Choroid plexus epithelial cell (primary cell): ENCODE measurements at regions not wholly inside any gene's neighbourhood (a gene's known extent, or its start where the extent isn't known, plus 50 kb on each side); places are given as distances from the start of the nearest gene placed in this dataset.

Experiments used
- DNase-seq: peaks from one replicate; pipeline ENCODE4 v3.0.0-alpha.2; 2010; ENCODE audit warnings: low read depth
- H3K4me3 ChIP-seq: 2 replicates; pipeline ENCODE4 v1.5.1; 2011; ENCODE audit warnings: low read depth, mild to moderate bottlenecking, control low read depth, low read length, moderate library complexity
- TF ChIP-seq, protein P1 (sequence below): conservative IDR thresholded peaks from 2 replicates; pipeline ENCODE4 v1.5.1; 2011; ENCODE audit warnings: low read depth, mild to moderate bottlenecking, control low read depth, inconsistent platforms, low read length, moderate library complexity

DNA sequence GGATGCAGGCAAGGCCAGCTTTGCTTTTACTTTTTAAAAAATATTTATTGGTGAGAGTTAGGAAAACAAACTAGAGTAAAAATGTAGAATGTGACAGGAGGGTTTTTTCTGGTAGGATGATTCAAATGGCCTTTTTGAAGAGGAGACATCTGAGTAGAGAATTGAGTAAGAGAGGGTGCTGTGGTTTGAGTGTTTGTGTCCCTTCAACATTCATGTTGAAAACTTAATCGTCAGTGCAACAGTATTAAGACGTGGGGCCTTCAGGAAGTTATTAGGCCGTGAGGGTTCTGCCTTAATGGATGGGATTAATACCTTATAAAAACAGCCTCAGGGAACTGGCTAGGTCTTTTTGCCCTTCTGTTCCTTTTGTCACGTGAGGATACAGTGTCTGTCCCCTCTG lies 288.8 kb upstream of the C11orf87 start:
- H3K4me3 ChIP-seq, result no peak overlapping the region
- TF ChIP-seq, protein P1, sequence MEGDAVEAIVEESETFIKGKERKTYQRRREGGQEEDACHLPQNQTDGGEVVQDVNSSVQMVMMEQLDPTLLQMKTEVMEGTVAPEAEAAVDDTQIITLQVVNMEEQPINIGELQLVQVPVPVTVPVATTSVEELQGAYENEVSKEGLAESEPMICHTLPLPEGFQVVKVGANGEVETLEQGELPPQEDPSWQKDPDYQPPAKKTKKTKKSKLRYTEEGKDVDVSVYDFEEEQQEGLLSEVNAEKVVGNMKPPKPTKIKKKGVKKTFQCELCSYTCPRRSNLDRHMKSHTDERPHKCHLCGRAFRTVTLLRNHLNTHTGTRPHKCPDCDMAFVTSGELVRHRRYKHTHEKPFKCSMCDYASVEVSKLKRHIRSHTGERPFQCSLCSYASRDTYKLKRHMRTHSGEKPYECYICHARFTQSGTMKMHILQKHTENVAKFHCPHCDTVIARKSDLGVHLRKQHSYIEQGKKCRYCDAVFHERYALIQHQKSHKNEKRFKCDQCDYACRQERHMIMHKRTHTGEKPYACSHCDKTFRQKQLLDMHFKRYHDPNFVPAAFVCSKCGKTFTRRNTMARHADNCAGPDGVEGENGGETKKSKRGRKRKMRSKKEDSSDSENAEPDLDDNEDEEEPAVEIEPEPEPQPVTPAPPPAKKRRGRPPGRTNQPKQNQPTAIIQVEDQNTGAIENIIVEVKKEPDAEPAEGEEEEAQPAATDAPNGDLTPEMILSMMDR, result no peak
- DNase-seq, result no peak

DNA sequence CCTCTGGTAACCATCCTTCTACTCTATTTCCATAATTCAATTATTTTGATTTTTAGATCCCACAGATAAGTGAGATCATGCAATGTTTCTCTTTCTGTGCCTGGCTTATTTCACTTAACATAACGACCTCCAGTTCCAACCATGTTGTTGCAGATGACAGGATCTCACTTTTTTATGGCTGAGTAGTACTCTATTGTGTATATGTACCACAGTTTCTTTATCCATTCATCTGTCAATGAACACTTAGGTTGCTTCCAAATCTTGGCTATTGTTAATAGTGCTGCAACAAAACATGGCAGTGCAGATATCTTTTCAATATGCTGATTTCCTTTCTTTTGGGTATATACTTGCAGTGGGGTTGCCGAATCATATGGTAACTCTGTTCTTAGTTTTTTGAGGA lies 286.4 kb upstream of the C11orf87 start:
- no peak for DNase-seq
- TF ChIP-seq, protein P1, result no peak
- H3K4me3 ChIP-seq, result no peak overlapping the region

DNA sequence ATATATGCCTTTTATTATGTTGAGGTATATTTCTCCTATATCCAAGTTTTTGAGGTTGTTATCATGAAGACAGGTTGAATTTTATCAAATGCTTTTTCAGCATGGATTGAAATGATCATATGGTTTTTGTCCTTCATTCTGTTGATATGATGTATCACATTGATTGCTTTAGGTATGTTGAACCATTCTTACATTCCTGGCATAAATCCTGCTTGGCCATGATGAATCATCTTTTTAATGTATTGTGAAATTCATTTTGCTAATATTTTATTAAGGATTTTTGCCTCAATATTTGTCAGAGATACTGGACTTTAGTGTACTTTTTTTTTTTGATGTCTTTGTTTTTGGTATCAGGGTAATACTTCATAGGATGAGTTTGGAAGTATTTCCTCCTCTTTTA lies 283.8 kb upstream of the C11orf87 start:
- TF ChIP-seq, protein P1, result no peak
- DNase-seq, result peak; percentile 54
- no peak overlapping the region for H3K4me3 ChIP-seq

DNA sequence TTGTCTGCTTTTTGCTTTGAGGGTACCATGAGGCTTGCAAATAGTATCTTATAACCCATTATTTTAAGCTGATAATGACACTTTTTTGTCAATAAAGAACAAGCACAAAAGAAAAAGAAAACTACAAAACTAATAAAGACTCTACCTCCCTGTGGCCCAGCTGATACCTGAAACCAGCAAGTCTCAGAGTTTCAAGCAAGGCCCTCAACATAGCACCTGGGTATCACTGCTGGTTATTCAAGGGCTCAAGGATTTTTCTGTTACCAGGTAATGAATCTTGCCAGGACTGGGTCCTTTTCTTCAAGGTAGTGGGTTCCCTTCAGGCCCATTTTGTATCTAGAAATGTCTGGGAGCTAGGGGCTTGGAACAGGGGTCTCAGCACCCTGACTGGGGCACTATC lies 281.6 kb upstream of the C11orf87 start:
- no peak for DNase-seq
- TF ChIP-seq, protein P1, result no peak
- no peak overlapping the region for H3K4me3 ChIP-seq

DNA sequence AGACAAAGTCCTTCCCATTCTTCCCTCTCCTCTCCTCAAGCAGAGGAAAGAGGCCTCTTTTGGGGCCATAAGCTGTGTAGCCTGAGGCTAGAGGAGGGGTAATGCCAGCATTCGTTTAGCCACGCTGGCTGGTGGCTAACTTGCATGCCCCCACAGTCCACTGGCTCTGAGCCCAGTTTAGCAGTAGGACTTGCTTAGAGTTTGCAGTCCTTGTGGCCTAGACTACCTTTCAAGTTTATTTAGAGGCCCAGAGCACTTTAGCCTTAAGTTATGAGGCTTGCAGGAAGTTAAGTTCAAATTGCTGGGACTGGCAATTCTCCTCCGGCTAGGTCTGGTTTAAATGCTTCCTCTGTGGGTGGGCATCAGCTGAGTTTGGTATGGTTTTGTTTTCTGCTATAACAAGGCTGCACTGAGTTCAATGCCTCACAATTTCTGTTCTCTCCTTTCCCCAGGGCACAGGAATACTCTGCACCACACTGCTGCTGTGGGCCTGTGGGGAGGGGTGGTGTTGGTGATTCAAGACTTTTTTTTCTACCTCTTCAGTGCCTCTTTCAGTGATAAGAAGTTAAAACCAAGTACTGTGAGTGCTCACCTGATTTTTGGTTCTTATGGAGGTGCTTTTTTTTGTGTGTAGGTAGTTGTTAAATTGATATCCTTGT lies 281.0 kb upstream of the C11orf87 start:
- TF ChIP-seq, protein P1, result no peak
- no peak for DNase-seq
- no peak overlapping the region for H3K4me3 ChIP-seq

DNA sequence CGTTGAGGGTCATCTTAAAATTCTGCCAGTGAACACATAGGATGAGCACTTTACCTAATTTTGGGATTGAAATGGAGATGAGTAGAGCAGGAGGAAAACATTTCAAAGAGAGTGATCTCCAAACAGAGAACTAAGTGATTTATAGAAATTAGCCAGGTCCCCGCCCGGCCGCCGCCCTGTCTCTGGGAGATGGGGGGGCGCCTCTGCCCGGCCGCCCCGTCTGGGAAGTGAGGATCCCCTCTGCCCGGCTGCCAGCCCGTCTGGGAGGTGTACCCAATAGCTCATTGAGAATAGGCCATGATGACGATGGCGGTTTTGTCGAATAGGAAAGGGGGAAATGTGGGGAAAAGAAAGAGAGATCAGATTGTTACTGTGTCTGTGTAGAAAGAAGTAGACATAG lies 276.7 kb upstream of the C11orf87 start:
- H3K4me3 ChIP-seq, result no peak overlapping the region
- TF ChIP-seq, protein P1, result no peak
- DNase-seq, result no peak

DNA sequence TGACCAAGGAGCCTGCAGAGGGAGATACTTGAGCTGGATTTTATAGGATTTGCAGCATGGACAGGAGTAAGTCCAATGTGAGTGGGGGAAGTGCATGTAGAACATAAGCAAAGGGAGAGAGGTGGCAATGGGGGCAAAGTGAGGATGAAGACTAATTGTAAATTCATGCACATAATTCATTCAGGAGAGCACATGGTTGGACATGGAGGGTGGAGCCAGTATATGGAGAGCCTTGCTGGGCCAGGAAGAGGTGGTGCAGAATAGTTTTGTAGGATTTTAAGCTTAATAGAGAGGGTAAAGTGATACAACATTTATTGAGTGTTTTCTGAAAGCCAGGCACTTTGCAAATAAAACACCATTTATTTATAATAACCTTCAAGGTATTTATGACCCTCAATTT lies 274.3 kb upstream of the C11orf87 start:
- no peak for DNase-seq
- H3K4me3 ChIP-seq, result no peak overlapping the region
- TF ChIP-seq, protein P1, result no peak
